ENCODE measurements at regions not wholly inside any gene's neighbourhood (a gene's known extent, or its start where the extent isn't known, plus 50 kb on each side); places are given as distances from the start of the nearest gene placed in this dataset.
"Not testable (repeated sequence)": the region's sequence is repeated elsewhere in the genome, so short reads cannot be mapped to it uniquely, and the experiment has no call there.

- not testable (repeated sequence) for DNase-seq
These were observed 295.6 kb downstream of the RTP5 start for GRCh38 chr2:242165115-242165514.

DNA sequence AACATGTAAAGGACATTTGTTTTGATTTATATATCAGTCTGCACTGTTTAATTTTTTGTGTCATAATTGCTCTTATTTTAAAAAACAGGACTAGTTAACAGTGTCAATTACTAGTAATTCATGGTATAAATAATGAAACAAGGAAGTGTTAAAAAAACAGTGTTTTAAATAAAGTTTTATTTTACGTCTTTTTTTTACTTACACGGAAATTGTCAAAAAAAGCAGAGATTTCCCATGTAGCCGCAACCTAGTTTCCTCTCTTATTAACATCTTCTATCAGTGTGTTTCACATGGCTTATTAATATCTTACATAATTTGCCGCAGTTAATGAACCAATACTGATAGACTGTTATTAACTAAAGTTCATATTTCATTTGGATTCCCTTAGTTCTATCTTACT is 301.8 kb downstream of the RTP5 start:
- not testable (repeated sequence) for DNase-seq
